HG03342 (cell line): ENCODE measurements at regions not wholly inside any gene's neighbourhood (a gene's known extent, or its start where the extent isn't known, plus 50 kb on each side); places are given as distances from the start of the nearest gene placed in this dataset.
"Not testable (repeated sequence)": the region's sequence is repeated elsewhere in the genome, so short reads cannot be mapped to it uniquely, and the experiment has no call there.

Experiments used
- ATAC-seq: cut with Tn5 transposase; IDR thresholded peaks from one replicate; pipeline ENCODE4 v1.9.1; 2021; ENCODE audit warnings: mild to moderate bottlenecking, moderate library complexity; ENCODE audit not compliant: unreplicated experiment

GRCh38 chr10:61612450-61612849 lies 50.3 kb upstream of the CABCOCO1 start:
- no peak for ATAC-seq

GRCh38 chr10:61612009-61612408 lies 50.7 kb upstream of the CABCOCO1 start:
- ATAC-seq: no peak

- ATAC-seq: no peak
Observed at GRCh38 chr10:61609701-61610100, 53.0 kb upstream of the CABCOCO1 start.

- ATAC-seq: no peak
Observed at GRCh38 chr10:61608255-61609033, 54.3 kb upstream of the CABCOCO1 start.

GRCh38 chr10:61606959-61607907 lies 55.5 kb upstream of the CABCOCO1 start:
- ATAC-seq: peak; percentile 63

GRCh38 chr10:61605221-61605620 lies 57.5 kb upstream of the CABCOCO1 start:
- ATAC-seq: no peak

GRCh38 chr10:61600399-61600798 lies 62.3 kb upstream of the CABCOCO1 start:
- ATAC-seq: no peak

- no peak for ATAC-seq
Observed at GRCh38 chr10:61594430-61594829, 68.3 kb upstream of the CABCOCO1 start.

GRCh38 chr10:61592581-61592980 lies 70.1 kb upstream of the CABCOCO1 start:
- peak; percentile 67 for ATAC-seq

GRCh38 chr10:61589547-61590243 lies 73.0 kb upstream of the CABCOCO1 start:
- no peak for ATAC-seq

GRCh38 chr10:61588770-61589211 lies 73.9 kb upstream of the CABCOCO1 start:
- ATAC-seq: no peak

GRCh38 chr10:61586829-61587228 lies 75.9 kb upstream of the CABCOCO1 start:
- ATAC-seq: no peak

GRCh38 chr10:61580608-61581007 lies 82.1 kb upstream of the CABCOCO1 start:
- ATAC-seq: no peak

- not testable (repeated sequence) for ATAC-seq
Observed at GRCh38 chr10:61570204-61570603, 92.5 kb upstream of the CABCOCO1 start.

- no peak for ATAC-seq
Observed at GRCh38 chr10:61567729-61568128, 95.0 kb upstream of the CABCOCO1 start.

- ATAC-seq: no peak
Observed at GRCh38 chr10:61565819-61566560, 96.7 kb upstream of the CABCOCO1 start.

GRCh38 chr10:61564444-61564843 lies 98.3 kb upstream of the CABCOCO1 start:
- no peak for ATAC-seq

GRCh38 chr10:61559615-61560014 lies 103.1 kb upstream of the CABCOCO1 start:
- no peak for ATAC-seq

- ATAC-seq: no peak
Observed at GRCh38 chr10:61558188-61558587, 104.5 kb upstream of the CABCOCO1 start.

- ATAC-seq: no peak
Observed at GRCh38 chr10:61554925-61555324, 101.7 kb upstream of the TMEM26 start.
